ENCODE measurements at regions not wholly inside any gene's neighbourhood (a gene's known extent, or its start where the extent isn't known, plus 50 kb on each side); places are given as distances from the start of the nearest gene placed in this dataset.

DNA sequence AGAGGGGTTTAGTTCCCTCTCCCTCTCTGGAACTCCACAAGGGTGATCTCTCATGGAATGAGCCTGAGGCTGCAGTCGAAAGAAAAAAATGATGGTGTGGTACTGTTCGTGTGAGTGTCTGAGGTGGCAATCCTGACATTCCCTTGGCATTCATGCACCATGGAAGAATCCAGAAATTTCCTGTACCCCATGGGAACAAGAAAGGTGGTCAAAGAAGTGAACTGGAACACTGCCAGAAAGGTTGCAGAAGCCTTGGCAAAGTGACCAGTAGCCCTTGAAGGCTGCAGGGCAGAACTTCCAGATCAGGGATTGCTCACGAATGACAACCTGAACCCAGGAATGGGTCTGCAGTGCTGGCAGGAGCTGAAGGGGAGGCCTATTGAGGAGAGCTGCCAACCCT lies 394.7 kb downstream of the CD83 start:
- Mint-ChIP-seq H3K27me3 (ENCODE audit: unreplicated experiment) (peaks cover 34% of the 10 kb centered on the region), H3K27ac (ENCODE audit: unreplicated experiment) (no peak overlapping the region), H3K4me3 (ENCODE audit: unreplicated experiment) (no peak overlapping the region), H3K4me1 (ENCODE audit: unreplicated experiment) (no peaks in the 10 kb centered on the region), H3K36me3 (ENCODE audit: unreplicated experiment) (no peaks in the 10 kb centered on the region), H3K9me3 (ENCODE audit: unreplicated experiment) (no peaks in the 10 kb centered on the region)
- DNase-seq (ENCODE audit: extremely low spot score, unreplicated experiment), result no peak
- TF ChIP-seq, protein P1, sequence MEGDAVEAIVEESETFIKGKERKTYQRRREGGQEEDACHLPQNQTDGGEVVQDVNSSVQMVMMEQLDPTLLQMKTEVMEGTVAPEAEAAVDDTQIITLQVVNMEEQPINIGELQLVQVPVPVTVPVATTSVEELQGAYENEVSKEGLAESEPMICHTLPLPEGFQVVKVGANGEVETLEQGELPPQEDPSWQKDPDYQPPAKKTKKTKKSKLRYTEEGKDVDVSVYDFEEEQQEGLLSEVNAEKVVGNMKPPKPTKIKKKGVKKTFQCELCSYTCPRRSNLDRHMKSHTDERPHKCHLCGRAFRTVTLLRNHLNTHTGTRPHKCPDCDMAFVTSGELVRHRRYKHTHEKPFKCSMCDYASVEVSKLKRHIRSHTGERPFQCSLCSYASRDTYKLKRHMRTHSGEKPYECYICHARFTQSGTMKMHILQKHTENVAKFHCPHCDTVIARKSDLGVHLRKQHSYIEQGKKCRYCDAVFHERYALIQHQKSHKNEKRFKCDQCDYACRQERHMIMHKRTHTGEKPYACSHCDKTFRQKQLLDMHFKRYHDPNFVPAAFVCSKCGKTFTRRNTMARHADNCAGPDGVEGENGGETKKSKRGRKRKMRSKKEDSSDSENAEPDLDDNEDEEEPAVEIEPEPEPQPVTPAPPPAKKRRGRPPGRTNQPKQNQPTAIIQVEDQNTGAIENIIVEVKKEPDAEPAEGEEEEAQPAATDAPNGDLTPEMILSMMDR (IDR thresholded peaks at IDR 0.05), result no peak

DNA sequence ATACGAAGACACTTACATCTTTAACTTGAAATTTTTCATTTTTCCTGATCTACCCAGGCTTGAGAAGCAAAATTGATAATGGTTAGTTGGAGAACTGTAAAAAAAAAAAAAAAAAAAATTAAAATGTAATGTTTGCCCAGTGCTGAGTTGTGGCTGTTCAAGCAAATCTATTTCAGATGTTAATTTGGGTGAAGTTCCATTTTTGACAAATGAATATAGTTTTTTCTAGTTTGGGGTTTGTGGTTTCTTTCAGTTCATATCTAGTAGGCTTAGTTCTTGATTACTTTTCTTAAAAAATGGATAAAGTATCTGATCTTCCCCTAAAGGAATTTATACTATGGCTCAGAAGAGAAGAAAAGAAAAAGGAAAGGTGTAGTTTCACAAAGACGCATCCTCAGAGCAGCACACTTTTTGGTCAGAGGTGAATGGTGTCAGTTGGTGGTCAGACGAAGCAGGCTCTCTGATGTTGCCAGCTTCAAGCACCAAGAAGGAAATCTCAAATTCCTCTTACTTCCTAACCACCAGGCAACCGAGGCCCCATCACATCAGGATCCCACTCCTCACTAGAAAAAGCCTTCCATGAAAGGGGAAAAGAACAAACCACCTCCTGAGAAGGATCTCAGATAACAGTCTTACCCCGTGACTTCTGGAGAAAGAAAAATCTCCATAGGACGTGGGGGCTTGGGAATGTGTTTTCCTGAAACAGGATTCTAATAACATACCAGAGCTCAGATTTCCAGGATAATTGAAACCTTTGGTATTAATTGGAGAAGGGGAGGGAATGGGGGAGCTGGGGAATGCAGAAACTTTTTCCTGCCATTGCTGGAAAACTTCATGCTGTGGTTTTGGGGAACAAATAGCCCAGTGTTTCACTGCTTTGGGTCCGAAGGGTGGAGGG lies 396.2 kb downstream of the CD83 start:
- no peaks in the 10 kb centered on the region for H3K9me3 Mint-ChIP-seq (ENCODE audit: unreplicated experiment)
- H3K4me1 Mint-ChIP-seq (ENCODE audit: unreplicated experiment), result no peaks in the 10 kb centered on the region
- peaks cover 32% of the 10 kb centered on the region for H3K27me3 Mint-ChIP-seq (ENCODE audit: unreplicated experiment)
- TF ChIP-seq, protein P1 (IDR thresholded peaks at IDR 0.05), result no peak
- H3K36me3 Mint-ChIP-seq (ENCODE audit: unreplicated experiment), result no peaks in the 10 kb centered on the region
- no peak overlapping the region for H3K4me3 Mint-ChIP-seq (ENCODE audit: unreplicated experiment)
- no peak overlapping the region for H3K27ac Mint-ChIP-seq (ENCODE audit: unreplicated experiment)
- peak; percentile 42 for DNase-seq (ENCODE audit: extremely low spot score, unreplicated experiment)

DNA sequence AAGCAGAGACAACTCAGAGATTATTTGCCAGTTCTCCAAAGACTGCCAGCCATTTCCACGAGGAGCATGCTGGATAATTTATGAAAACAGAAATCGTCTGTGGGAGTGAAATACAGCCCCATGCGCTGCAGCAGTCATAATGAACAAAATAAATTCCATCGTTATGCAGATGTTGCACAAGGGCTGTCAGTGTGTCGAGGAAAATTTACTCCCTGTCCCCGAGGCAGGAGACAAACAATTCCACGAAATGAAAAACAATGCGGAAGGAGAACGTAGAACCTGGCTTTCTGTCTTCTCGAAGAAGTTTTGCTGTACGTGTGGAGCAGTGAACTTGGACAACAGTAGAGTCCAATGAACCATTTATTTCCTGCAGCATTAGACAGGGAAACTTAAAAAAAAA lies 399.4 kb downstream of the CD83 start:
- H3K4me1 Mint-ChIP-seq (ENCODE audit: unreplicated experiment), result no peaks in the 10 kb centered on the region
- H3K27me3 Mint-ChIP-seq (ENCODE audit: unreplicated experiment), result peaks cover 15% of the 10 kb centered on the region
- no peaks in the 10 kb centered on the region for H3K9me3 Mint-ChIP-seq (ENCODE audit: unreplicated experiment)
- no peak overlapping the region for H3K4me3 Mint-ChIP-seq (ENCODE audit: unreplicated experiment)
- peak; percentile 17 for DNase-seq (ENCODE audit: extremely low spot score, unreplicated experiment)
- TF ChIP-seq, protein P1 (IDR thresholded peaks at IDR 0.05), result no peak
- H3K27ac Mint-ChIP-seq (ENCODE audit: unreplicated experiment), result no peak overlapping the region
- H3K36me3 Mint-ChIP-seq (ENCODE audit: unreplicated experiment), result no peaks in the 10 kb centered on the region

DNA sequence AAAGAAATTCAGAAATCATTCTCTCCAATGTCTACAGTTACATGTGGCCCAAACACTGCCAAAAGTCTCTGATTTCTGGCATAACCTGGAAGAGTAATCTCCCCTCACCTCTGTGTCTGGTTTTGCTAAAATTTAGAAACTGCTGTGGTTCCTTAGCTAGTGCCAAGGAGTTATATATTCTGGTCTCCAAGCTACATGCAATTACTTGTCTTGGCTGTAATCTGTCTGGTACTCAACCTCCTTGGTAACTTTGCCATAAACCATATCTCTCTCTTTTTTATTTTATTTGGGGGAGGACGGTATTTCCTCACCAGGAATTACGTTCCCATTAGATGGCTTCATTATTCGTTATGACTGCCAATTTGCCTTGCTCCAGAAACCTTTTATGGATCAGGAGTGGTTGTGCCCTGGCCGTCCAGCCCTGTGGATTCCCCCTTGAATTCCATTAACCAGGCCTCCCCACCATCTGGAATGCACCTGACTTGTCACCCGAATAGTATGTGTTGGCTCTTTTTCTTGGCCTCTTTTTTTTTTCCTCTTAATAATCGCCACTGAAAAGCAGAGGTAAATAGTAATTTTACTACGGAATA lies 400.0 kb downstream of the CD83 start:
- no peak overlapping the region for H3K27ac Mint-ChIP-seq (ENCODE audit: unreplicated experiment)
- no peaks in the 10 kb centered on the region for H3K36me3 Mint-ChIP-seq (ENCODE audit: unreplicated experiment)
- H3K4me1 Mint-ChIP-seq (ENCODE audit: unreplicated experiment), result no peaks in the 10 kb centered on the region
- peak; percentile 6 for DNase-seq (ENCODE audit: extremely low spot score, unreplicated experiment)
- H3K27me3 Mint-ChIP-seq (ENCODE audit: unreplicated experiment), result peaks cover 13% of the 10 kb centered on the region
- no peak overlapping the region for H3K4me3 Mint-ChIP-seq (ENCODE audit: unreplicated experiment)
- H3K9me3 Mint-ChIP-seq (ENCODE audit: unreplicated experiment), result no peaks in the 10 kb centered on the region
- TF ChIP-seq, protein P1 (IDR thresholded peaks at IDR 0.05), result no peak

DNA sequence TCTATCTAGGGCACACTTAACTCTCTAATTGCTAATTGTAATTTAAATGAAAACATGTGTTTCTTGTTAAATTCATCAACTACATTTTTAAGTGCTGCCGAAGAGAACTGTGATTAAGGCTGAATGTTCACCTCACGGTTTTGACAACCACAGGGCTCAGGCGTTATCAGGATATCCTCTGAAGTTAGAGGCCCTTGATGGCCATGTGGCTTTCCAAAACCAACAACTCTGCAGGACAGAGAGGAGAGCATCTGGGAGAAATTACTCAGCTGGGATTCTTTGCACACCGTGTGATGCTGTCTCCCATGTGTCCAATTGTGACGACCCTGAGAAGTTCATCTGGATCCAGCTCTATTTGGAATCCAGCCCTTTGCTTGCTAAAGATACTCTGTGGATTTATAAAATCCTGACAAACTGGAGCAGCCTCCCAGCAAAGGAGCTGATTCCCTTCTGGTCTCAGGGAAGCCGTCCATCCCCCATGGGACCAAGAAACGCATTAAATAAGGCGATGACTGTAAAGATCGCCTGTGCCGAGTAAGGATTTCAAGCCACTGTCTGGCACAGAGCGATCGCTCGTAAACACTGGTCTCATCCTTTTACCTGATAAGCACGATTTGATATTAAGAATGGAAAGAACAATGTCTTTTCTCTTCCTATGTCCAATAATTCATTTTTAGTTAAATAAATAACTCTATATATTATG lies 401.1 kb downstream of the CD83 start:
- peak; percentile 30 for DNase-seq (ENCODE audit: extremely low spot score, unreplicated experiment)
- H3K4me3 Mint-ChIP-seq (ENCODE audit: unreplicated experiment), result no peak overlapping the region
- TF ChIP-seq, protein P1 (IDR thresholded peaks at IDR 0.05), result no peak
- no peaks in the 10 kb centered on the region for H3K4me1 Mint-ChIP-seq (ENCODE audit: unreplicated experiment)
- H3K9me3 Mint-ChIP-seq (ENCODE audit: unreplicated experiment), result no peaks in the 10 kb centered on the region
- no peak overlapping the region for H3K27ac Mint-ChIP-seq (ENCODE audit: unreplicated experiment)
- no peaks in the 10 kb centered on the region for H3K36me3 Mint-ChIP-seq (ENCODE audit: unreplicated experiment)
- peaks cover 10% of the 10 kb centered on the region for H3K27me3 Mint-ChIP-seq (ENCODE audit: unreplicated experiment)

All from osteocyte (in vitro differentiated cells).